Liver (tissue), 8 donors: ENCODE measurements at regions not wholly inside any gene's neighbourhood (a gene's known extent, or its start where the extent isn't known, plus 50 kb on each side); places are given as distances from the start of the nearest gene placed in this dataset.

ENCODE experiments used
- DNase-seq: peaks from one replicate; pipeline ENCODE4 v3.0.0-alpha.2; 2017; ENCODE audit warnings: low spot score
- H3K27ac ChIP-seq, 2 donors: one replicate each; pipeline ENCODE4 v1.7.0; 2013; ENCODE audit warnings: inconsistent platforms in 2 of 2, low read length in 2 of 2, control low read depth in 1 of 2, low read depth in 1 of 2, mild to moderate bottlenecking in 1 of 2
- H3K27me3 ChIP-seq, 4 donors: one replicate each; pipeline versions ENCODE4 v1.6.1 to v1.7.0; 2013; ENCODE audit warnings: low read length in 3 of 4, inconsistent platforms in 1 of 4, mild to moderate bottlenecking in 1 of 4, moderate library complexity in 1 of 4; ENCODE audit not compliant: control insufficient read depth in 4 of 4, insufficient read depth in 4 of 4
- H3K36me3 ChIP-seq, 4 donors: one replicate each; pipeline versions ENCODE4 v1.6.1 to v1.7.0; 2013; ENCODE audit warnings: low read length in 3 of 4, mild to moderate bottlenecking in 3 of 4, low read depth in 1 of 4, moderate library complexity in 1 of 4; ENCODE audit not compliant: control insufficient read depth in 4 of 4, insufficient read depth in 3 of 4
- H3K4me1 ChIP-seq, 4 donors: one replicate each; pipeline versions ENCODE4 v1.6.1 to v1.7.0; 2013; ENCODE audit warnings: low read length in 3 of 4, mild to moderate bottlenecking in 3 of 4, moderate library complexity in 1 of 4; ENCODE audit not compliant: control insufficient read depth in 4 of 4, insufficient read depth in 4 of 4
- H3K4me3 ChIP-seq, 3 donors: one replicate each; pipeline versions ENCODE4 v1.6.1 to v1.7.0; 2013; ENCODE audit warnings: low read length in 3 of 3, control low read depth in 1 of 3, low read depth in 1 of 3, mild to moderate bottlenecking in 1 of 3
- H3K9ac ChIP-seq, 2 donors: one replicate each; pipeline ENCODE4 v1.7.0; 2013; ENCODE audit warnings: low read length in 2 of 2, mild to moderate bottlenecking in 2 of 2, moderate library complexity in 2 of 2, control low read depth in 1 of 2, low read depth in 1 of 2
- H3K9me3 ChIP-seq, 4 donors: one replicate each; pipeline versions ENCODE4 v1.6.1 to v1.7.0; 2013; ENCODE audit warnings: low read length in 3 of 4; ENCODE audit not compliant: control insufficient read depth in 4 of 4
- ATF3 ChIP-seq: IDR thresholded peaks from 2 replicates; pipeline ENCODE4 v1.6.1; 2016; ENCODE audit warnings: antibody characterized with exemption
- CTCF ChIP-seq: fragments of 150-350 bp; IDR thresholded peaks from 2 replicates; pipeline ENCODE4 v1.5.1; 2017; ENCODE audit warnings: improper control_type of control experiment, low read depth, low read length; ENCODE audit not compliant: missing input control
- EGR1 ChIP-seq, 2 donors: IDR thresholded peaks; 2 replicates each; pipeline ENCODE4 v1.6.1; 2016 to 2018; ENCODE audit warnings: antibody characterized with exemption in 2 of 2, low read depth in 2 of 2
- FOXA1 ChIP-seq: IDR thresholded peaks from 2 replicates; pipeline ENCODE4 v1.6.1; 2016; ENCODE audit warnings: antibody characterized with exemption
- FOXA2 ChIP-seq: IDR thresholded peaks from 2 replicates; pipeline ENCODE4 v1.6.1; 2016; ENCODE audit warnings: antibody characterized with exemption
- GABPA ChIP-seq, 2 donors: IDR thresholded peaks in 1 of 2; conservative IDR thresholded peaks in 1 of 2; 2 replicates each; pipeline ENCODE4 v1.6.1; 2016; ENCODE audit warnings: antibody characterized with exemption in 2 of 2, mild to moderate bottlenecking in 1 of 2, moderate library complexity in 1 of 2
- HNF4A ChIP-seq, 2 donors: conservative IDR thresholded peaks; 2 replicates each; pipeline ENCODE4 v1.6.1; 2016; ENCODE audit warnings: antibody characterized with exemption in 2 of 2, mild to moderate bottlenecking in 2 of 2
- HNF4G ChIP-seq: IDR thresholded peaks from 2 replicates; pipeline ENCODE4 v1.6.1; 2016; ENCODE audit warnings: antibody characterized with exemption
- JUND ChIP-seq, 2 donors: IDR thresholded peaks; 2 replicates each; pipeline ENCODE4 v1.6.1; 2016; ENCODE audit warnings: antibody characterized with exemption in 2 of 2
- NR2F2 ChIP-seq: IDR thresholded peaks from 2 replicates; pipeline ENCODE4 v1.6.1; 2016; ENCODE audit warnings: antibody characterized with exemption
- RAD21 ChIP-seq, 2 donors: IDR thresholded peaks; 2 replicates each; pipeline ENCODE4 v1.6.1; 2016; ENCODE audit warnings: antibody characterized with exemption in 2 of 2, mild to moderate bottlenecking in 2 of 2
- REST ChIP-seq: IDR thresholded peaks from 2 replicates; pipeline ENCODE4 v1.6.1; 2016; ENCODE audit warnings: antibody characterized with exemption, mild to moderate bottlenecking
- RXRA ChIP-seq, 2 donors: IDR thresholded peaks; 2 replicates each; pipeline ENCODE4 v1.6.1; 2017 to 2018; ENCODE audit warnings: antibody characterized with exemption in 2 of 2, mild to moderate bottlenecking in 1 of 2
- SP1 ChIP-seq: IDR thresholded peaks from 2 replicates; pipeline ENCODE4 v1.6.1; 2018; ENCODE audit warnings: antibody characterized with exemption, mild to moderate bottlenecking
- TAF1 ChIP-seq: conservative IDR thresholded peaks from 2 replicates; pipeline ENCODE4 v1.6.1; 2016; ENCODE audit warnings: antibody characterized with exemption, mild to moderate bottlenecking
- YY1 ChIP-seq: IDR thresholded peaks from 2 replicates; pipeline ENCODE4 v1.6.1; 2016; ENCODE audit warnings: antibody characterized with exemption, mild to moderate bottlenecking
- WGBS: extraction: QIAGEN DNeasy Blood & Tissue Kit; methylation state at CpG from one replicate; pipeline ENCODE4 v1.1.7; 2013; 5-methylcytosine and 5-hydroxymethylcytosine counted together
- TF ChIP-seq, protein P1 (sequence below): IDR thresholded peaks from 2 replicates; pipeline ENCODE4 v1.6.1; 2016; ENCODE audit warnings: antibody characterized with exemption
- TF ChIP-seq, protein P2 (sequence below): IDR thresholded peaks from 2 replicates; pipeline ENCODE4 v1.6.1; 2016; ENCODE audit warnings: antibody characterized with exemption
- donor health status: healthy.
- donor health status: healthy.
- donor health status: healthy.
- donor health status: healthy.
- donor health status: healthy.

DNA sequence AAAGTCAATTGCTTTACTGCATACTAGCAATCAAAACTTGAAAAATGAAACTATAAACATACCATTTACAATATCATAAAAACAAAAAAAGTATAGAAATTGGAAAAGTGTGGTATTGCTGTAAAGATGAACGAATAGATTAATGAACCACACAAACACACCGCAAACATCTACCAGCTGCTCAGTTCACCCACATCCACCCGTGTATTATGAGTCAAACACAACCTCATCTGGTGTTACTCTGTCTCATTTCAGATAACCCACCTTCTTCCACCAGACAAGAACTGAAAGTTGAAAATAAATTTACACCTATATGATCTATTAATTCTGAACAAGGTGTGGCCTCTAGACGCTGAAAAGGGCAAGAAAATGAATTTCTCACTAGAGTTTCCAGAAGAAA lies 53.3 kb downstream of the BLID start:
- TF ChIP-seq CTCF (no peak), YY1 (no peak), JUND (IDR thresholded peaks at IDR 0.05) (no peak), HNF4G (no peak), TAF1 (no peak)
- TF ChIP-seq, protein P1, sequence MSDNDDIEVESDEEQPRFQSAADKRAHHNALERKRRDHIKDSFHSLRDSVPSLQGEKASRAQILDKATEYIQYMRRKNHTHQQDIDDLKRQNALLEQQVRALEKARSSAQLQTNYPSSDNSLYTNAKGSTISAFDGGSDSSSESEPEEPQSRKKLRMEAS, result no peak
- Histone ChIP-seq H3K9ac (no peak overlapping the region), H3K27ac (no peak overlapping the region), H3K4me3 (no peak overlapping the region), H3K9me3 (peaks cover 0 to 7% (median 1%) of the 10 kb centered on the region in 4 donors), H3K36me3 (no peaks in the 10 kb centered on the region), H3K27me3 (no peaks in the 10 kb centered on the region), H3K4me1 (no peaks in the 10 kb centered on the region)
- DNase-seq, result no peak
- 80% methylated on average over 4 of the region's 4 CpGs for WGBS

DNA sequence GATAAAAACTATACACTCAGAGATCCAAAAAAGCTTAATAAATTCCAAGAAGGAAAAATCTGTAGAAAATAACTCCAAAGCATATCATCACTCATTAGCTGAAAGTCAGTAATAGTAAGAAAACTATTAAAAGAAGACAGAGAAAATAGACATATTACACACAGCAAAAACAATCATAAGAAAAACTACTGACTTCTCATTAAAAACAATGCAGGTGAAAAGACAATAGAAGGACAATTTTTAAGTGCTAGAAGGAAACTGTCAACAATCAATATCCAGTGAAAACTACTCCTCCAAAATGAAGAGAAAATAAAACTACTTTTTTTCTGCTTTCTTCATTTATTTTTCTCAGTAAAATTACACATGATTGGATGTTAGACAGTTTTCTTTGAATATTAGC lies 56.5 kb downstream of the BLID start:
- TF ChIP-seq YY1 (no peak), RAD21 (IDR thresholded peaks at IDR 0.05) (no peak), CTCF (no peak), GABPA (IDR thresholded peaks at IDR 0.05 in 1 of 2, conservative IDR thresholded peaks at IDR 0.05 in 1 of 2) (no peak), NR2F2 (no peak), HNF4A (conservative IDR thresholded peaks at IDR 0.05) (no peak), FOXA2 (no peak), SP1 (no peak), EGR1 (IDR thresholded peaks at IDR 0.05; ENCODE audit: low read depth in 2 of 2) (no peak), ATF3 (no peak), JUND (IDR thresholded peaks at IDR 0.05) (no peak), HNF4G (no peak), RXRA (IDR thresholded peaks at IDR 0.05) (no peak), REST (no peak), FOXA1 (no peak), TAF1 (no peak)
- TF ChIP-seq, protein P1, result no peak
- TF ChIP-seq, protein P2, sequence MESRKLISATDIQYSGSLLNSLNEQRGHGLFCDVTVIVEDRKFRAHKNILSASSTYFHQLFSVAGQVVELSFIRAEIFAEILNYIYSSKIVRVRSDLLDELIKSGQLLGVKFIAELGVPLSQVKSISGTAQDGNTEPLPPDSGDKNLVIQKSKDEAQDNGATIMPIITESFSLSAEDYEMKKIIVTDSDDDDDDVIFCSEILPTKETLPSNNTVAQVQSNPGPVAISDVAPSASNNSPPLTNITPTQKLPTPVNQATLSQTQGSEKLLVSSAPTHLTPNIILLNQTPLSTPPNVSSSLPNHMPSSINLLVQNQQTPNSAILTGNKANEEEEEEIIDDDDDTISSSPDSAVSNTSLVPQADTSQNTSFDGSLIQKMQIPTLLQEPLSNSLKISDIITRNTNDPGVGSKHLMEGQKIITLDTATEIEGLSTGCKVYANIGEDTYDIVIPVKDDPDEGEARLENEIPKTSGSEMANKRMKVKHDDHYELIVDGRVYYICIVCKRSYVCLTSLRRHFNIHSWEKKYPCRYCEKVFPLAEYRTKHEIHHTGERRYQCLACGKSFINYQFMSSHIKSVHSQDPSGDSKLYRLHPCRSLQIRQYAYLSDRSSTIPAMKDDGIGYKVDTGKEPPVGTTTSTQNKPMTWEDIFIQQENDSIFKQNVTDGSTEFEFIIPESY, result no peak
- Histone ChIP-seq H3K4me3 (no peak overlapping the region), H3K9me3 (peaks cover 0 to 7% (median 1%) of the 10 kb centered on the region in 4 donors), H3K36me3 (no peaks in the 10 kb centered on the region), H3K9ac (no peak overlapping the region), H3K27me3 (no peaks in the 10 kb centered on the region), H3K27ac (no peak overlapping the region), H3K4me1 (no peaks in the 10 kb centered on the region)
- no peak for DNase-seq
